ENCODE measurements at regions not wholly inside any gene's neighbourhood (a gene's known extent, or its start where the extent isn't known, plus 50 kb on each side); places are given as distances from the start of the nearest gene placed in this dataset.

DNA sequence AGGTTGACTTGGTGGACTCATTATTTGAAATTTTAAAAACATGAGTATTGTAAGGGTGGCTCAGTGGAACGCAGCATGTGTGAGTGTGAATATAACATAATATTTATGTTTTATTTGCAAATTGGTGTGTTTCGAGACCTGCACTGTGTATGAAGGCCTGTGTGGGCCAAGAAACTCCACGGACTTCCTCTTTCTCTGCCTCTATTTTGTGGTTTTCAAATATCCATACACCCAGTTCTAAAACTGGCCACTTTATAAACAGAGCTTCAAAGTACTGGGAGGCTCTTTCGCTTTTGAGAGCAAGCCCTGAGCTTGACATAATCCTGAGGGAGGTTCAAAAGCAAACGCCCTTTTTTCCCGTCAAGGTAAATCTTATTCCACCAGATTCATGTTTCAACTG is 187.7 kb downstream of the GPAT3 start:
- DNase-seq (ENCODE audit: low spot score), result peak; percentile 3

DNA sequence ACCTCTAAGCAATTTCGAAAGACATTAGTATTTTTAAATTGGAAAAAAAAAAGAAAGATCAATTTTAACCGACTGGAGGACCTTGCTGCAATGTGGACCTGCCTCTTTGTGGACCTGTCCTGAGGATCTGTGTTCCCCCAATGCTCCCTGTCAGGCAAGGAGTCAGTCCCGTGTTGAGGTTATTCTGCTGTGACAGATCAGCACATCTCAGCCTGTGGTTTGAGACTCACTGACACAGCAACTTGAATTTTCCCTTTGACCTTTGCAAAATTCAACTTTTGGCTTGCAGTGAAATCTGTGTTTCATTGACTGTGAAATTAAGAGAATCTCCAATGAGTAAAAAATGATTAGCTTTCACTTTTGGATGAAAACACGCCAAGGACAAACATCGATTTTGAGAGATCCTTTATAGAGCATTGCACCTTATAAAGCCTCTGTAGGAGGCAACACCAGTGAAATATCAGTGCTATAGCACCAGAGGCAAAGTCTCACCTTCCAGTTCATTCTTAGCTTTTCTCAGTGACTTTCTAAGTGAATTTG is 186.9 kb downstream of the GPAT3 start:
- no peak for DNase-seq (ENCODE audit: low spot score)

- no peak for DNase-seq (ENCODE audit: low spot score)
Measured at GRCh38 chr4:83716874-83717273, 181.0 kb downstream of the GPAT3 start.

GRCh38 chr4:83712890-83713289 is 177.0 kb downstream of the GPAT3 start:
- no peak for DNase-seq (ENCODE audit: low spot score)

- DNase-seq (ENCODE audit: low spot score), result no peak
Measured at GRCh38 chr4:83709627-83710026, 173.7 kb downstream of the GPAT3 start.

GRCh38 chr4:83708500-83709175 is 172.7 kb downstream of the GPAT3 start:
- DNase-seq (ENCODE audit: low spot score), result no peak

DNA sequence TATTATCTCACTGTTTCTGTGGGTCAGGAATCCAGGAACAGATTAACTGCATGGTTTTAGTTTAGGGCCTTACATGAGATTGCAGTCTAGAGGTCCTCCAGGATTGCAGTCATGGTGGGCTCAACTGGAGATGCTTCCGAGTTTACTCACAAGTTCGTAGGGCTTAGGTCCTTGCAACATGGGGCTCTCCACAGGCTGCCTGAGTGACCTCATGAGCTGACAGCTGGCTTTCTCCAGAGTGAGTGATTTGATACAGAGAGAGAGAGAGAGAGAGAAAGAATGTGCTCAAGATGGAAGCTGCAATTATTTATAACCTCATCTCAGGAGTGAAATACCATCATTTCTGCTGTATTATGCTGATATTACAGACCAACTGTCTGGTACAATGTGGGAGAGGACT is 168.9 kb downstream of the GPAT3 start:
- no peak for DNase-seq (ENCODE audit: low spot score)

GRCh38 chr4:83703752-83704151 is 167.8 kb downstream of the GPAT3 start:
- no peak for DNase-seq (ENCODE audit: low spot score)

DNA sequence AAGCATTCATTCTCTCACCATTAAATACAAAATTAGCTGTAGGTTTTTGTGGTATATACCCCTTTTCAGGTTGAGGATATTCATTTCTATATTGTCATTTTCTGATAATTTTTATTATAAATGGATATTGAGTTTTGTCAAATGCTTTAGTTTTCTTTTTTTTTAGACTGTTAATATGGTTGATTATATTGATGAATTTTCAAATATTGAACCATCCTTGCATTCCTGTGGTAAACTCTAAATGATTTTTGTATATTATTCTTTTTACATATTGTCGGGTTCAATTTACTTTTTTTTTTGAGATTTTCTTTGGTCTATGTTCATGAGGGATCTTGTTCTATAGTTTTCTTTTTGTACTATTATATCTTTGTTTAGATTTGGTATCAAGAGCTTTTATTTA is 165.1 kb downstream of the GPAT3 start:
- DNase-seq (ENCODE audit: low spot score), result no peak

DNA sequence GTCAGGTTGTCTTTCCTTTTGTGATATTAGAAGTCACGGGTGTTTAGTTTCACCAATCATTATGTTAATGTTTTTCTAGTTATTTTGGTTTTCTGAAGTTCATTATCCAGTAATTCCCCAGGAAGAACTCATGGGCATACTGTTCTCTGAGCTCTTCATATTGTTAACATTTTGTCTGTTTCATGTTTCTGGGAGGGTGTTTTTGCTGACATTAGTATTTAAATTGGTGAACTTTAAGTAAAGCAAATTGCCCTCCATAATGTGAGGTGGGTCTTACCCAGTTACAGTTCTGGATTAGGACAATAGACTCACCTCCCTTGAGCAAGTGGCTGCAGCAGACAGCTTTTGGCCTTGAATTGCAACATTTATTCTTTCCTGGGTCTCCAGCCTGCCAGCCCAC is 163.4 kb downstream of the GPAT3 start:
- no peak for DNase-seq (ENCODE audit: low spot score)

DNA sequence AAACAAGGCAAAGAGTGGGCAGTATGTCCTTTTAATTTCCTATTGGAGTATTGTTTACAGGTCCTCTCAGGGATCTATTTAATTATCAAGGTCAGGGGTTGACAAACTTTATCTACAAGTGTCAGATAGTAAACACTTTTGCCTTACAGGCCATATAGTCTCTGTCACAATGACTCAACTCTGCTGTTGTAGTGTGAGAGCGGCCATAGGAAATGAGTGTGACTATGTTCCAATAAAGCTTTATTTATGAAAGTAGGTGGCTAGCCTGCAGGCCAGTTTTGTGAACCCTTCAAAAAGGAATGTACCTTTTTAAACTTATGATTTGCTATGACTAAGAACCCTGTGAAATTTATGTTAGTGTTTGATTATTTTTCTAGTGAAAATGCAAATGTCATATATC is 156.1 kb downstream of the GPAT3 start:
- DNase-seq (ENCODE audit: low spot score), result no peak

GRCh38 chr4:83686166-83686565 is 150.3 kb downstream of the GPAT3 start:
- DNase-seq (ENCODE audit: low spot score), result no peak

DNA sequence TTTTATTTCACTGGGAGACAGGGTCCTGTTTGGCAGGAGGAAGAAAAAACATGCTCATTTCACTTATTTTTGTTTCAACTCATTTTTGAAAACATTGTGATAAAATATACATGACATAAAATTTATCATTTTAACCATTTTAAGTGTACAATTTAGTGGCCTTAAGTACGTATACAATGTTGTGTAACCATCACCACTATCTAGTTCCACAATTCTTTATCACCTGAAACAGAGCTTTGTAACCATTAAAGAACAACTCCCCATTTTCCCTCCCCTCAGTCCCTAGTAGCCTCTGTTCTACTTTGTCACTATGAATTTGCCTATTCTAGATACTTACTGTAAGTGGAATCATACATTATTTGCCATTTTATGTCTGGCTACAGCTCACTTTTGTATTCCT is 143.8 kb downstream of the GPAT3 start:
- no peak for DNase-seq (ENCODE audit: low spot score)

DNA sequence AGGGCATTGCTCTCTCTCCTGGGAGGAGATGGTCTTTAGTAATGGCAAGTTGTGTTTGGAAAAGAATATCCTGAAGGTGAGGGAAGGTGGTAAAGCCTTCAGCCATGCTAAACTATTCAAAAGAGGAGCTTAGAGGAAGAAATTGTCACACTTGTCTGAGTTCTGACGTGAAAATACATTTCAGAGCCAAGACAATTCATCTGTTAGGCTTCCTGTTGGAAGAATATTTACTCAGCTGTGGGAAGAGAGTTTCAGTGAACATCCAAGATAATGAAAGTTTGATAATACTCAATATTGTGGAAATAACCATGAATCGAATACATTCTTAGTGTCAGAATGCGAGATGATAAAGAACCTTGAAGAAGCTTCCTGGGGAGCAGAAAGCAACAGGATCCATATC is 143.3 kb downstream of the GPAT3 start:
- DNase-seq (ENCODE audit: low spot score), result no peak

- no peak for DNase-seq (ENCODE audit: low spot score)
Measured at GRCh38 chr4:83677656-83678055, 141.7 kb downstream of the GPAT3 start.

DNA sequence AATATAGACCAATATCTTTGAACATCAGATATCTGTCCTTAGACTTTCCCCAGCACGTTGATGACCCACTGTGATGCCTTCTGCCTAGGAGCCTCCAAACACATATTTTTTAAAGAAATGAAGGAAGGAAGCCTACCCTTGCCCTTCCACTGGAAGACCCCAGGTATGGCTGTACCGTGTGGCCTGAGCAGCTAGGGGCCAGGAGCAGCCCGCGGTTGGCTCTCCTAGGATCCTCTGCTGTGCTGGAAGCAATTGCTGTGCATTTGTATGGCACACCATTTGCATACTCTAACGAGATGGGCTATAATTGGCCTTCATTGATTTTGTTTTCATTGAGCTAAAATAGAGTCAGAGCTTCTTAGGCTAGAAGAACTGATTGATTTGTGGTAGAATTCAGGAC is 128.8 kb downstream of the GPAT3 start:
- DNase-seq (ENCODE audit: low spot score), result no peak

GRCh38 chr4:83664071-83664470 is 128.2 kb downstream of the GPAT3 start:
- no peak for DNase-seq (ENCODE audit: low spot score)

DNA sequence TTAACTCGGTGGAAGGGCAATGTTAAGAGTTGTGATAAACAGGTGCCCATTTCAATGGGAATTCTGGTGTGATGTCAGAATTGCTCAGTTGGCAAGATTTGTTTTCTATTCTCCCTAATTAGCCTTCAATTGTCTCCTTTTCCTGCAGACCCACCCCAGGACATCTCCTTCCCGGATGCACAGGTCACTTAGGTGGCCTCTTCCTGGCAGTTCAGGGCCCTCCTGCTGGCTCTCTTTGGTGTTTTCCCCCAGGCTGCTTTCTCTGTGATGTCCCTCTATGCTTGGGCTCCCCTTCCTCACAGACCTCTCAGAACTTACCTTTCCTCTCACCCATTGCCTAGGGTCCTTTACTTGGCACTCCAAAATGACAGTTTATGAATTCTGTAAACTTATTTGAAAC is 126.3 kb downstream of the GPAT3 start:
- DNase-seq (ENCODE audit: low spot score), result no peak

- DNase-seq (ENCODE audit: low spot score), result no peak
Measured at GRCh38 chr4:83661359-83661758, 125.5 kb downstream of the GPAT3 start.

DNA sequence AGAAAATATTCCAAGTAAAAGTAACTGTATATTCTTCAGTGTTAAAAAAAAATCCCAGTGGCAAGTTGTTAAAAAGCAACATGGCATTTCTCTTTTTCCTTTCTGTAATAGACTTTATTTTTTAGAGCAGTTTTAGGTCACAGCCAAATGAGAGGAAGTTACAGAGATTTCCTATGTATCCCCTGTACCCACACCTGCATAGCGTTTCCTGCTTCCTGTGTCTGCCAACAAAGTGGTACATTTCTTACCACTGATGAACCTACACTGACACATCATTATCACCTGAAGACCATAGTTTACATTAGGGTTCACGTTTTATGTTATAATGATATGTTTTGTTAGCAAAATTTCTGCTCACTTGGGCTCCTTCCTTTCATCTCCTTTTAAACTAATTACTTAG is 124.7 kb downstream of the GPAT3 start:
- no peak for DNase-seq (ENCODE audit: low spot score)

GRCh38 chr4:83658806-83659205 is 122.9 kb downstream of the GPAT3 start:
- DNase-seq (ENCODE audit: low spot score), result no peak

GRCh38 chr4:83657336-83657735 is 121.4 kb downstream of the GPAT3 start:
- no peak for DNase-seq (ENCODE audit: low spot score)
